Choroid plexus epithelial cell (primary cell): ENCODE measurements at regions not wholly inside any gene's neighbourhood (a gene's known extent, or its start where the extent isn't known, plus 50 kb on each side); places are given as distances from the start of the nearest gene placed in this dataset.

Experiments
- DNase-seq: peaks from one replicate; pipeline ENCODE4 v3.0.0-alpha.2; 2010; ENCODE audit warnings: low read depth
- H3K4me3 ChIP-seq: 2 replicates; pipeline ENCODE4 v1.5.1; 2011; ENCODE audit warnings: low read depth, mild to moderate bottlenecking, control low read depth, low read length, moderate library complexity
- TF ChIP-seq, protein P1 (sequence below): conservative IDR thresholded peaks from 2 replicates; pipeline ENCODE4 v1.5.1; 2011; ENCODE audit warnings: low read depth, mild to moderate bottlenecking, control low read depth, inconsistent platforms, low read length, moderate library complexity

DNA sequence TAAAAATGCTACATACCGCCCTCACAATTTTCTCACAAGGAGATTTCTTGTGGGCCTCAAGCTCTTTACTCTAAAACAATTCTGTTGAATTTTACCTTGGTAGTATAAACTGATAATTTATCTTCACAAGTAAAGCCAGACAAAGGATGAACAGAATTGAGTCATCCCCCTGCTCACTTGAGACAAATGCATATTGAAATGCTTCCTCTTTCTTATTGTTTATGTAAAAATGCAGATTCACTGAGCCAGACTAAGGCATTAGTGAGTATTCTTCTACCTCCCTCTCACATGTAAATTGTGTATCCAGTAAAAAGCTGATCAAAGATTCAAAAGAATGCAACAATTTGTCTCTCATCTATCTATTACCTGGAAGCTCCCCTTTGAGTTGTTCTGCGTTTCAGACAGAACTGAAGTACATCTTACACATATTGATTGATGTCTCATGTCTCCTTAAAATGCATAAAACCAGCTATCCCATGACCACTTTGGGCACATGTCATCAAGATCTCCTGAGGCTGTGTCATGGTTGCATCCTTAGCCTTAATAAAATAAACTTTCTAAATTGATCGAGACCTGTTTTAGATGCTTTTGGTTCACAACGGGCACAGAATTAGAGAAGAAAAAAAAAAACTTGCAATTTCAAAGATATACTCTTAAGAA lies 743.1 kb upstream of the B3GALT2 start:
- TF ChIP-seq, protein P1, sequence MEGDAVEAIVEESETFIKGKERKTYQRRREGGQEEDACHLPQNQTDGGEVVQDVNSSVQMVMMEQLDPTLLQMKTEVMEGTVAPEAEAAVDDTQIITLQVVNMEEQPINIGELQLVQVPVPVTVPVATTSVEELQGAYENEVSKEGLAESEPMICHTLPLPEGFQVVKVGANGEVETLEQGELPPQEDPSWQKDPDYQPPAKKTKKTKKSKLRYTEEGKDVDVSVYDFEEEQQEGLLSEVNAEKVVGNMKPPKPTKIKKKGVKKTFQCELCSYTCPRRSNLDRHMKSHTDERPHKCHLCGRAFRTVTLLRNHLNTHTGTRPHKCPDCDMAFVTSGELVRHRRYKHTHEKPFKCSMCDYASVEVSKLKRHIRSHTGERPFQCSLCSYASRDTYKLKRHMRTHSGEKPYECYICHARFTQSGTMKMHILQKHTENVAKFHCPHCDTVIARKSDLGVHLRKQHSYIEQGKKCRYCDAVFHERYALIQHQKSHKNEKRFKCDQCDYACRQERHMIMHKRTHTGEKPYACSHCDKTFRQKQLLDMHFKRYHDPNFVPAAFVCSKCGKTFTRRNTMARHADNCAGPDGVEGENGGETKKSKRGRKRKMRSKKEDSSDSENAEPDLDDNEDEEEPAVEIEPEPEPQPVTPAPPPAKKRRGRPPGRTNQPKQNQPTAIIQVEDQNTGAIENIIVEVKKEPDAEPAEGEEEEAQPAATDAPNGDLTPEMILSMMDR = no peak
- no peak for DNase-seq
- no peak overlapping the region for H3K4me3 ChIP-seq

DNA sequence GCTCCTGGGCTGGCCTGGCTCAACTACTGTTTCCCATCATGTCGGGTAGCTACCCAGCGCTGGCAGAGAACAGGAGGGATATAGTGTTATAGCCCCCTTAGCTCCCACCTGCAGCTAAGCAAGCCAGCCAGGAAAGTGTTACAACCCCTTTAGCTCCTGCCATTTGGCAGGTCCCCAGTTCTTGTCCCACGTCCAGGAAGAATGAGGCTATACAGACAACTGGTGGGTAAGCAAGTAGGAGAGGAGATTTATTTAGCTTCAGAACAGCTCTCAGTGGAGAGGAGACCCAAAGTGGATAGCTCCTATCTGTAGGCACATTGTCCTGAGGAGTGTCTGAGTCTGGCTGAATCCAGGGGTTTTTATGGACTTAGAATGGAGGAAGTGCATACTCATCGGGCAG lies 741.1 kb upstream of the B3GALT2 start:
- DNase-seq = no peak
- TF ChIP-seq, protein P1 = no peak
- no peak overlapping the region for H3K4me3 ChIP-seq

DNA sequence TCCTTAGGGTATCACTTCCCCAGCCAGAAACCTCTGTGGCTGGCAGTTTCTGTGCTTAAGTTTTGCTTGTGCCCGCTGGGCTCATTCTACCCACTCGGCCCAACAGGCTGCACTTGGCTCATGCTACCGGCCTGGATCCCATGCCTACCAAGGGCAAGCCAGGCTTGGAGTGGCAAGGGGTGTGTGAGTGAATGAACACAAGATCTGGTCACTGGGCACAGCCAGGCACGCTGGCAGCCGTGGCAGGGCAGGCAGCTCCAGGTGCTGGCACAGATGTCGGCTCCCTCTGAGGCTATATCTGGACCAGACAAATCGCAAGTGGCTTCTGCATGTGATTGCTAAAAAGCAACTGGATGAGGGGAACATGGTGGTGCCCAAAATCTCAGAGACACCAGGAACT lies 740.5 kb upstream of the B3GALT2 start:
- TF ChIP-seq, protein P1 = no peak
- no peak for DNase-seq
- H3K4me3 ChIP-seq = no peak overlapping the region

DNA sequence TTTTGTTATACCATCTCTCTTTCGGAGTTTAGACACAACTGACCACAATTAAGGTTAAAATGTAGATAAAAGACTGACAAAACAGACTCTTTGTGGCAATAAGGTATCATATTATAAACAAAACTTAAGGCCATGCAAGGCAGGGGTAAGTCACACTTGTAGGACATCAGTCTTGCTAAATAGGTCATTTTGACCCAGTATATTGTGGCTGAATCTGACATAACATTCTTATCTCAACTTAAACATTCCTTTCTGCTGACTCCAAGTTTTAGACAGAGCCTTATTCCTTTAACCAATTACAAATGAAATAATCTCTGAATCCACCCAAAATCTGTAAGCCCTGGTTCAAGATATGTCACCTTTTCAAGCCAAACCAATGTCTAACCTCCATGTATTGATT lies 733.4 kb upstream of the B3GALT2 start:
- no peak overlapping the region for H3K4me3 ChIP-seq
- peak; percentile 47 for DNase-seq
- TF ChIP-seq, protein P1 = no peak

DNA sequence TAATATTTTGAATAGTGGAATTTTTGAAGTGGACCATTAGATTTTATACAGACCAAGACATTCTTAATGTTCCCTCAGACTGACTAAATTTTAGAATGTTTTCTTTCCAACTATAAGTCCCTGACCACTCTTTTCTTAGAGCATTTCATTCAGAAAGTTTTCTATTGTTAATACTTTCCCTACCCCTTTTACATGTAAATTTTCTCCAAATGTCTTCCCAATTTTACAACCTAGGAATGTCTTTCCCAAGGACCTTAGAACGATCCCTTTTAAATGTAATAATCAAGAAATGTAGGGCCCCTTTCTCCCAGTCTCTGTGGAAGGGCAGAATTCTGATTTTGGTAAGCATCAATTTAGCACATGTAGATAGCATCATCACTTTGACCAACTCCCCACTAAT lies 730.0 kb upstream of the B3GALT2 start:
- H3K4me3 ChIP-seq = no peak overlapping the region
- DNase-seq = no peak
- TF ChIP-seq, protein P1 = no peak

DNA sequence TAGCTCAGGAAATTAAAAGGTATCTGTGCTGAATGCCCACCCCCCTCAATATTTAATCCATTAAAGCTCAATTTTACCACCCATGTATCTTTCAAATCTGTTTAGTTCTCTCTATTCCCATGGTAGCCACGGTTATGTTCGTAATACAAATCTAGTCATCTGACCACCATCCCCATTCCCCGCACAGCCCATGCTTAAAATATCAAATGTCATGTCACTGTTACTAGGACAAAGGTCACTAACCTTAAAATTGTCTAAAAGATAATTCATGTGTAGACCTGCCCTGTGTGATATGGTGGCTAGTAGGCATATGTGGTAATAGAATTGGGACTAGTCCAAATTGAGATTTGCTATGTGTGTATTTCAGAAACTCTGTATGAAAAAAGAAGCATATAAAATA lies 728.5 kb upstream of the B3GALT2 start:
- DNase-seq = no peak
- TF ChIP-seq, protein P1 = no peak
- H3K4me3 ChIP-seq = no peak overlapping the region

DNA sequence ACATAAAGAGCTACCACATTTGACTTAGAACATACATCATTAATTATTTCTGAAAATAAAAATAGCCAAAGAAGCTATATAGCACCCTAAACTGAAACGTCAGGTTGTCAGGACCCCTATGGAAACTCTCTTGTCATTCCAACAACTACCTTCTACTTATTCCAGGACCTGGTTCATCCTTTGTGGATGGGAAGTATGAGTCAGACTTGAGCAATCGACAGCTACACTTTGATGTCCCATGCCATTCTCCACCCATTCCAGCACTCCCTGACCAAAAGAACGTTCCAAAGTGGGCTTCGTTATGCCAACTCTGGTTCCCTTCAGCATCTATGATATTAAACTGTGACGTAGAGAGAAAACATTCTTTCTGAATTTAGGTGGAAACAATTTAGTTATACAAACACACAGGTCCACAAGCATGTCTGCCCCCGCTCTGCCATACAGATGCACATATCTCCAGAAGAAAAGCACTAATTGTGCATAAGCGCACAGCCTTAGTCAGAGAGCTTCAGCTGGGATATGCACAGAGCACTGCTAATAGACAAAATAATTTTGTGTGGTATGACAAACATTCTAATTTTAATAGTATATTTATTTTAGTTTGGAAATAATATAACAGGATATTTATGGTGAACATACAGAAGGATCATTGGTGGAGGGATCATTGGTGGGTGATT lies 723.1 kb upstream of the B3GALT2 start:
- H3K4me3 ChIP-seq = no peak overlapping the region
- no peak for DNase-seq
- TF ChIP-seq, protein P1 = no peak
